ENCODE measurements at regions not wholly inside any gene's neighbourhood (a gene's known extent, or its start where the extent isn't known, plus 50 kb on each side); places are given as distances from the start of the nearest gene placed in this dataset.

DNA sequence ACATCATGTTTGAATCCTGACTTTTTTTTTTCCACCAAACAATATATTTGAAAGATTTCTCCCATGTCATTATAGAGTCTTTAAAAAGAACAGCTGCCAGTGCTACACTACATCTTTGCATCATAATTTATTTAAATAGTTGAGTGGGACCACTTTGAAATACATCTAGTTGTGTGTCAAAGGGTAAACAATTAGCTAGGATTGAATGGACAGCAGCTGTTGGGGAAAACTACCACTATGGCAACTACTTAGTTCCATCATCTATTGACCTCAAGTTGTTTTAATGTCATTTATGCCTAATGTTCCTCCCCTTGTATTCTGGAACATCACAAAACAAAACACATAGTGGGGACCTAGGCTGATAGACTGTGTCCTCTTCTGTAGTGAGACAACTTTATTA lies 985.1 kb downstream of the SORCS1 start:
- H3K36me3 Mint-ChIP-seq: no peaks in the 10 kb centered on the region

GRCh38 chr10:106175760-106176377 lies 988.6 kb downstream of the SORCS1 start:
- H3K27me3 Mint-ChIP-seq: no peaks in the 10 kb centered on the region
- H3K36me3 Mint-ChIP-seq: no peaks in the 10 kb centered on the region
- H3K4me3 Mint-ChIP-seq: no peak overlapping the region
- no peaks in the 10 kb centered on the region for H3K4me1 Mint-ChIP-seq
- POLR2A ChIA-PET: no interaction called here
- peaks cover 0 to 2% (median 0%) of the 10 kb centered on the region in 9 donors for H3K9me3 Mint-ChIP-seq
- ATAC-seq: no peak
- DNase-seq: no peak
- H3K27ac Mint-ChIP-seq: no peak overlapping the region

More for the DNA sequence above, 985.1 kb downstream of the SORCS1 start:
- Mint-ChIP-seq H3K4me3 (no peak overlapping the region), H3K4me1 (no peaks in the 10 kb centered on the region), H3K27ac (no peak overlapping the region), H3K27me3 (peaks cover 0 to 10% (median 0%) of the 10 kb centered on the region in 5 donors), H3K9me3 (peaks cover 0 to 3% (median 0%) of the 10 kb centered on the region in 9 donors)
- POLR2A ChIA-PET: no interaction called here
- no peak for DNase-seq
- no peak for ATAC-seq

DNA sequence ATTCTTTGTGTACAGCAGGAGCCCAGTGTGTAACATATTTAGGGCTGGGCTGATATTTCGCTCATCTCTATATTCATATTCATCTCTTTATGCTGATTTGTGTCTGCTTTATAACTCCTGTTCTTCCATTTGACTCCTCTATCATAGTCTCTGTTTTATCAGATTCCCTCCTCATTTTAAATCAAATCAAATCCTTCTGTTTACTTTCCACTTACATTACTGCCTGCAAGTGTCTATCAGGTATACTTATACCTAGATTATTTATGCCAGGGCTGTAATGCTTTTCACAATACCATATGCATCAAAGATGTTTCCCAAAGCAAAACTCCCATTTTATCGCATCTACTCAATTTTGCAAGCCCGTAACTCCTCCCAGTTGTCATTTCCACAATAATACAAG lies 990.7 kb downstream of the SORCS1 start:
- Mint-ChIP-seq H3K4me3 (no peak overlapping the region), H3K36me3 (no peaks in the 10 kb centered on the region), H3K4me1 (no peaks in the 10 kb centered on the region), H3K27ac (no peak overlapping the region), H3K27me3 (no peaks in the 10 kb centered on the region), H3K9me3 (peaks cover 0 to 5% (median 0%) of the 10 kb centered on the region in 9 donors)
- POLR2A ChIA-PET: no interaction called here
- DNase-seq: no peak
- ATAC-seq: no peak

DNA sequence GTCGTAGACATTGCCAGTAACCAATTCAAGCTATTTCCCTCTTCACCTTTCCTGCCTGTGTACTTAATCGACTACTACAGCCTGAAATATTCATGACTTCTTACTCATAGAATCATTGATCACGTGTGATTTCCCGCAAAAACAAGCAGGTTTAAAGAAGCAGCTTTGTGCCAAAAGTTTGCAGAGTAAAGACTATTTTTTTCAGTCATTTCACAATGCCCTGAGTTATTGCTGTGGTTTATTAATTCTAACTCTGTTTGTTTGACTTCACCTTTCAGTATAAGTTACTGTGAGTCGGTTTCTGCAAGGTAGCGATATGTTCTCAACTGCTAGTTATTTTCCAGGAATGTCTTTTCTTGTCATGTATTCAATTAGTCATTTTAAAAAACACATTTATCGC lies 995.3 kb downstream of the SORCS1 start:
- Mint-ChIP-seq H3K4me1 (no peaks in the 10 kb centered on the region), H3K27me3 (no peaks in the 10 kb centered on the region), H3K27ac (no peak overlapping the region), H3K9me3 (peaks cover 0 to 6% (median 0%) of the 10 kb centered on the region in 9 donors), H3K36me3 (no peaks in the 10 kb centered on the region), H3K4me3 (no peak overlapping the region)
- DNase-seq (no peak), ATAC-seq (no peak)
- POLR2A ChIA-PET: no interaction called here

DNA sequence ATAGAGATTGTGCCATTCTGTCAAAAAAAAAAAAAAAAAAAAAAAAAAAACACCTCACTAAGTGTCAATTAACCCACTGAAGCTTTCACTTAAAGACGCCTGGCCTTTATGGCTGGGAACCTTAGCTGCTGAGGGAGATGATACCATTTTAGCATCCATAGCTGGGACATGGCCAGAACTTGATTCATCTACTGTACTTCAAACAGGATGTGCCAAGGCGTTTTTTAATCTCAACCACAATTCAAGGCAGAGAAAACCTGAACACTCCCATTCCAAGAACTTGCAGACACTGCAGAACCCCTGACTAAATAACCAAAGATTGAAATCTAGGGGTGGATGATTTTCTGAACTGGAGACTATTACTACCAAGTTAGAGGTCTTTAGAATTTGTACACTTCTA lies 996.6 kb downstream of the SORCS1 start:
- Mint-ChIP-seq H3K4me3 (no peak overlapping the region), H3K9me3 (peaks cover 0 to 10% (median 6%) of the 10 kb centered on the region in 9 donors), H3K4me1 (no peaks in the 10 kb centered on the region), H3K27me3 (no peaks in the 10 kb centered on the region), H3K27ac (no peak overlapping the region), H3K36me3 (peaks cover 0 to 5% (median 0%) of the 10 kb centered on the region in 3 donors)
- no peak for ATAC-seq
- POLR2A ChIA-PET: no interaction called here
- no peak for DNase-seq

GRCh38 chr10:106158241-106158640 lies 1006.3 kb downstream of the SORCS1 start:
- ATAC-seq (no peak), DNase-seq (no peak)
- Mint-ChIP-seq H3K27ac (no peak overlapping the region), H3K9me3 (peaks cover 0 to 19% (median 10%) of the 10 kb centered on the region in 9 donors), H3K4me1 (no peaks in the 10 kb centered on the region), H3K27me3 (no peaks in the 10 kb centered on the region), H3K4me3 (no peak overlapping the region), H3K36me3 (peaks cover 0 to 2% (median 0%) of the 10 kb centered on the region in 3 donors)
- POLR2A ChIA-PET: no interaction called here

DNA sequence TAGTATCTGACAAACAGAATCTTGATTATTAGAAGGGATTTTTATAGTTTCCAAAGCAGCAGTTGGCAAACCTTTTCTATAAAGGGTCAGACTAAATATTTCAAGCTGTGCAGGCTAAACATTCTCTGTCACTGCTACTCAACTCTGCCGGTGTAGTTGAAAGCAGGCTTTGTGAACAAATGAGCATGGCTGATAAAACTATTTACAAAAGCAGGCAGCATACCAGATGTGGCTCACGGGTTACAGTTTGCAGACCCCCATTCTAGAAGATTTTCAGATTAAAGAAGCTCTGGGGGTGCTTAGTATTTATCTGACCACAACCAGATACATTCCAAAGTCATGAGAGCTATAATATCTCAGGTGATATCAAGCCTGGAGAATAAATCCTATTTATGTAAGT lies 1017.5 kb downstream of the SORCS1 start:
- Mint-ChIP-seq H3K4me3 (no peak overlapping the region), H3K36me3 (no peaks in the 10 kb centered on the region), H3K4me1 (no peaks in the 10 kb centered on the region), H3K27me3 (no peaks in the 10 kb centered on the region), H3K9me3 (peaks cover 0 to 8% (median 2%) of the 10 kb centered on the region in 9 donors), H3K27ac (no peak overlapping the region)
- ATAC-seq (no peak), DNase-seq (no peak)
- POLR2A ChIA-PET: no interaction called here

DNA sequence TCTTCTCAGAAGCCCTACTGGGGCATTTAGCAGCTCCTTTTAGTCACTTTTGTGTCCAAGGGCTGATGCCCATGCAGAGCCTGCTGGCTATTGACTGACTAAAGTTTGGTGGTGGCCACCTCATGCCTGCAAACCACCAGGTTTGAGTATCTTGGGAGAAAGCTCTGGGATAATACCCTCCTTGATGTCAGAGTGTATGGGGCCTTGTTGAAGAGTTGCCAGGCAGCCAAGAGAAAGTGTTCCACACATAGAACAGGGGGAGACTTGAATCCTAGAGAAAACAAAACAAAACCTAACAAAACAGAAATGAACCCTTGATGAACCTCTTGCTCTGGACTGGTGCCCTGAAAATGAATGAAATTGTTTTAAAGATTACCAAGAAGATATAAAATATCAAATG lies 1024.6 kb downstream of the SORCS1 start:
- Mint-ChIP-seq H3K4me3 (no peak overlapping the region), H3K27me3 (no peaks in the 10 kb centered on the region), H3K4me1 (no peaks in the 10 kb centered on the region), H3K27ac (no peak overlapping the region), H3K36me3 (no peaks in the 10 kb centered on the region), H3K9me3 (peaks cover 0 to 3% (median 0%) of the 10 kb centered on the region in 9 donors)
- DNase-seq (no peak), ATAC-seq (no peak)
- POLR2A ChIA-PET: no interaction called here

- H3K4me1 Mint-ChIP-seq: no peaks in the 10 kb centered on the region
- no peak overlapping the region for H3K27ac Mint-ChIP-seq
- no peaks in the 10 kb centered on the region for H3K27me3 Mint-ChIP-seq
- no peak overlapping the region for H3K4me3 Mint-ChIP-seq
- DNase-seq (no peak), ATAC-seq (no peak)
- POLR2A ChIA-PET: no interaction called here
- no peaks in the 10 kb centered on the region for H3K36me3 Mint-ChIP-seq
- peaks cover 0 to 5% (median 0%) of the 10 kb centered on the region in 9 donors for H3K9me3 Mint-ChIP-seq
Observed at GRCh38 chr10:106136175-106136574, 1028.3 kb downstream of the SORCS1 start.

DNA sequence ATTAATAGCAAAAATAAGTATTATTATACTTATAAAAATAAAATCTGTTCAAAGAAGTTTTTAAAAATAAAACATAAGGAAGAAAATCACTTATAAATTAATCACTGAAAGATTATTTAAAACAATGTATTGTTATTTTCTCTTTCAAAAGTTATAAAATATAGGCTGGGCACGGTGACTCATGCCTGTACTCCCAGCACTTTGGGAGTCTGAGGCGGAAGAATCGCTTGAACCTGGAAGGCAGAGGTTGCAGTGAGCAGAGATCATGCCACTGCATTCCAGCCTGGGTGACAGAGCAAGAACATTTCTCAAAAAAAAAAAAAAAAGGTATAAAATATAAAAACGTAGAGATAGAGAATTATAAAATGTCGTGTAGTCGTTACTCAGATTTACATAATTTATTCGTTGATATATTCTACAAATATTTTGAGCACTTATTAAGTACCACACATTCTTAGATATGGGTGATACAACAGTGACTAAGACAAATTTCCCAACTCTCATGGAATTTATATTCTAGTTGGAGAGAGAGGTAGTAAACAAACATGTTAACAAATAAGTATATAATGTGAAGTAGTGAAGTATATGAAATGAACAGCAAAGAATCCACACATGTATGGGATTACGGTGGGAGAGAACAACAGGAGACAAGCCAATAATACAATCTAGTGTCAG lies 1030.0 kb downstream of the SORCS1 start:
- POLR2A ChIA-PET: no interaction called here
- no peaks in the 10 kb centered on the region for H3K36me3 Mint-ChIP-seq
- no peaks in the 10 kb centered on the region for H3K4me1 Mint-ChIP-seq
- no peak overlapping the region for H3K27ac Mint-ChIP-seq
- H3K27me3 Mint-ChIP-seq: no peaks in the 10 kb centered on the region
- ATAC-seq: no peak
- peaks cover 0 to 10% (median 0%) of the 10 kb centered on the region in 9 donors for H3K9me3 Mint-ChIP-seq
- no peak for DNase-seq
- no peak overlapping the region for H3K4me3 Mint-ChIP-seq

GRCh38 chr10:106133451-106133850 lies 1031.1 kb downstream of the SORCS1 start:
- Mint-ChIP-seq H3K27ac (no peak overlapping the region), H3K36me3 (no peaks in the 10 kb centered on the region), H3K9me3 (peaks cover 0 to 10% (median 0%) of the 10 kb centered on the region in 9 donors), H3K4me1 (no peaks in the 10 kb centered on the region), H3K4me3 (no peak overlapping the region), H3K27me3 (no peaks in the 10 kb centered on the region)
- DNase-seq (no peak), ATAC-seq (no peak)
- POLR2A ChIA-PET: no interaction called here

GRCh38 chr10:106132956-106133355 lies 1031.5 kb downstream of the SORCS1 start:
- no peak overlapping the region for H3K27ac Mint-ChIP-seq
- no peaks in the 10 kb centered on the region for H3K4me1 Mint-ChIP-seq
- POLR2A ChIA-PET: no interaction called here

GRCh38 chr10:106114656-106115186 lies 1049.8 kb downstream of the SORCS1 start:
- no peaks in the 10 kb centered on the region for H3K4me1 Mint-ChIP-seq
- no peaks in the 10 kb centered on the region for H3K27me3 Mint-ChIP-seq
- POLR2A ChIA-PET: no interaction called here
- no peak for ATAC-seq
- H3K9me3 Mint-ChIP-seq: peaks cover 7 to 47% (median 16%) of the 10 kb centered on the region in 9 donors
- no peak for DNase-seq
- H3K36me3 Mint-ChIP-seq: peaks cover 0 to 16% (median 0%) of the 10 kb centered on the region in 3 donors
- no peak overlapping the region for H3K4me3 Mint-ChIP-seq
- no peak overlapping the region for H3K27ac Mint-ChIP-seq

More at GRCh38 chr10:106132956-106133355, 1031.5 kb downstream of the SORCS1 start:
- no peak for DNase-seq
- Mint-ChIP-seq H3K9me3 (peaks cover 0 to 10% (median 0%) of the 10 kb centered on the region in 9 donors), H3K4me3 (no peak overlapping the region), H3K36me3 (no peaks in the 10 kb centered on the region), H3K27me3 (no peaks in the 10 kb centered on the region)
- ATAC-seq: no peak
